PC-9 (cell line): ENCODE measurements at regions not wholly inside any gene's neighbourhood (a gene's known extent, or its start where the extent isn't known, plus 50 kb on each side); places are given as distances from the start of the nearest gene placed in this dataset.

Source experiments
- BruUV-seq: library from RNA; stranded (reverse); fragments of 400-500 nt; replicated peaks from 2 replicates; lab custom pipeline; 2021; lab: Mats Ljungman, UMichigan
- CTCF ChIA-PET: fragments of 300-600 bp; sonication (Branson Sonifier 250); formaldehyde crosslinking; loops from one replicate; lab custom pipeline; 2022; ENCODE audit warnings: antibody characterized with exemption; lab: Charles Lee
- POLR2A ChIA-PET: fragments of 300-600 bp; sonication (Branson Sonifier 250); formaldehyde crosslinking; loops from one replicate; lab custom pipeline; 2022; ENCODE audit warnings: antibody characterized with exemption; ENCODE audit not compliant: unreplicated experiment; lab: Charles Lee
- DNase-seq, 2 experiments: peaks; one replicate each; pipeline versions ENCODE4 v3.0.0 to v3.0.0-alpha.2; 2015 to 2022; ENCODE audit warnings: mixed read lengths in 1 of 2
- H2AFZ ChIP-seq: fragments of 200-600 bp; sonication (generic); 2 replicates; pipeline ENCODE4 v1.8.1; 2017; ENCODE audit warnings: antibody characterized with exemption
- H3F3A ChIP-seq: fragments of 200-600 bp; sonication (generic); 2 replicates; pipeline ENCODE4 v1.8.1; 2017; ENCODE audit warnings: antibody characterized with exemption, mild to moderate bottlenecking, low read depth; ENCODE audit not compliant: insufficient read depth
- H3K27ac ChIP-seq: fragments of 200-600 bp; sonication (generic); 2 replicates; pipeline ENCODE4 v1.6.1; 2016; ENCODE audit warnings: mixed run types
- H3K27me3 ChIP-seq: fragments of 200-600 bp; sonication (generic); 2 replicates; pipeline ENCODE4 v1.6.1; 2016; ENCODE audit warnings: low read depth, mixed run types; ENCODE audit not compliant: insufficient read depth
- H3K36me3 ChIP-seq: fragments of 200-600 bp; sonication (generic); 2 replicates; pipeline ENCODE4 v1.6.1; 2016; ENCODE audit warnings: low read depth, mixed run types
- H3K4me1 ChIP-seq: fragments of 200-600 bp; sonication (generic); replicated peaks from 2 replicates; pipeline ENCODE4 v1.6.1; 2016; ENCODE audit warnings: mixed run types; ENCODE audit not compliant: insufficient read depth
- H3K4me2 ChIP-seq: fragments of 200-600 bp; sonication (generic); 2 replicates; pipeline ENCODE4 v1.6.1; 2017; ENCODE audit warnings: mixed run types
- H3K4me3 ChIP-seq: fragments of 200-600 bp; sonication (generic); 2 replicates; pipeline ENCODE4 v1.6.1; 2016; ENCODE audit warnings: mixed run types
- H3K79me2 ChIP-seq: fragments of 200-600 bp; sonication (generic); 2 replicates; pipeline ENCODE4 v1.6.1; 2017; ENCODE audit warnings: low read depth, mixed run types
- H3K9me2 ChIP-seq: fragments of 200-600 bp; sonication (generic); 2 replicates; pipeline ENCODE4 v1.8.1; 2017; ENCODE audit warnings: mild to moderate bottlenecking; ENCODE audit not compliant: insufficient read depth
- H3K9me3 ChIP-seq: fragments of 200-600 bp; sonication (generic); 2 replicates; pipeline ENCODE4 v1.8.1; 2016; ENCODE audit warnings: low read depth; ENCODE audit not compliant: insufficient read depth
- H4K20me1 ChIP-seq: fragments of 200-600 bp; sonication (generic); 2 replicates; pipeline ENCODE4 v1.8.1; 2017; ENCODE audit not compliant: insufficient read depth
- CTCF ChIP-seq: fragments of 200-600 bp; sonication (generic); conservative IDR thresholded peaks from 2 replicates; pipeline ENCODE4 v1.6.1; 2017; ENCODE audit warnings: mixed run types, antibody characterized with exemption, mild to moderate bottlenecking, moderate library complexity
- EZH2 ChIP-seq: fragments of 200-600 bp; sonication (generic); IDR thresholded peaks from 2 replicates; pipeline ENCODE4 v1.8.0; 2017; ENCODE audit warnings: antibody characterized with exemption, low read depth
- intact Hi-C: fragments of 100-400 bp; cut with micrococcal nuclease; formaldehyde crosslinking; loops from one replicate; pipeline ENCODE4 v1.10.0; 2022; ENCODE audit not compliant: unreplicated experiment

GRCh38 chr2:120658042-120658769 lies 77.5 kb upstream of the GLI2 start:
- intact Hi-C loops = no loop called here

GRCh38 chr2:120658770-120659158 lies 76.9 kb upstream of the GLI2 start:
- Histone ChIP-seq H3K4me3 (no peak overlapping the region), H3K27me3 (0 out of 2 replicates have a peak, but pooled peaks cover 4% of the 10 kb centered on the region), H4K20me1 (no peaks in the 10 kb centered on the region), H2AFZ (no peak overlapping the region), H3K4me2 (no peak overlapping the region), H3K4me1 (no peaks in the 10 kb centered on the region), H3K9me2 (no peaks in the 10 kb centered on the region), H3K79me2 (no peaks in the 10 kb centered on the region), H3F3A (no peaks in the 10 kb centered on the region), H3K27ac (no peak overlapping the region), H3K36me3 (no peaks in the 10 kb centered on the region), H3K9me3 (no peaks in the 10 kb centered on the region)
- intact Hi-C loops = no loop called here
- CTCF ChIA-PET = no interaction called here
- POLR2A ChIA-PET = no interaction called here
- no peak for DNase-seq
- no TSS peak for BruUV-seq
- no peak for TF ChIP-seq CTCF
- TF ChIP-seq EZH2 = no peak

More at GRCh38 chr2:120658042-120658769, 77.5 kb upstream of the GLI2 start:
- H2AFZ ChIP-seq = no peak overlapping the region
- H3F3A ChIP-seq = no peaks in the 10 kb centered on the region
- H3K4me1 ChIP-seq = no peaks in the 10 kb centered on the region
- no TSS peak for BruUV-seq
- H3K27me3 ChIP-seq = 0 out of 2 replicates have a peak, but pooled peaks cover 4% of the 10 kb centered on the region
- H3K4me2 ChIP-seq = no peak overlapping the region
- DNase-seq = no peak
- no peak overlapping the region for H3K27ac ChIP-seq
- no peaks in the 10 kb centered on the region for H3K79me2 ChIP-seq
- POLR2A ChIA-PET = no interaction called here
- TF ChIP-seq CTCF (no peak), EZH2 (no peak)
- no peaks in the 10 kb centered on the region for H3K9me3 ChIP-seq
- no peaks in the 10 kb centered on the region for H3K36me3 ChIP-seq
- CTCF ChIA-PET = no interaction called here
- H3K4me3 ChIP-seq = no peak overlapping the region
- H4K20me1 ChIP-seq = no peaks in the 10 kb centered on the region
- H3K9me2 ChIP-seq = no peaks in the 10 kb centered on the region

GRCh38 chr2:120659275-120659977 lies 76.2 kb upstream of the GLI2 start:
- H2AFZ ChIP-seq = no peak overlapping the region
- H3K4me3 ChIP-seq = no peak overlapping the region
- no peak for DNase-seq
- H3K79me2 ChIP-seq = no peaks in the 10 kb centered on the region
- H3K4me2 ChIP-seq = no peak overlapping the region
- no peak for TF ChIP-seq CTCF
- no peak for TF ChIP-seq EZH2
- intact Hi-C loops = no loop called here
- H3F3A ChIP-seq = no peaks in the 10 kb centered on the region
- H3K9me3 ChIP-seq = no peaks in the 10 kb centered on the region
- ChIA-PET CTCF (no interaction called here), POLR2A (no interaction called here)
- BruUV-seq = no TSS peak
- no peaks in the 10 kb centered on the region for H4K20me1 ChIP-seq
- H3K27me3 ChIP-seq = 0 out of 2 replicates have a peak, but pooled peaks cover 4% of the 10 kb centered on the region
- no peak overlapping the region for H3K27ac ChIP-seq
- no peaks in the 10 kb centered on the region for H3K36me3 ChIP-seq
- no peaks in the 10 kb centered on the region for H3K9me2 ChIP-seq
- no peaks in the 10 kb centered on the region for H3K4me1 ChIP-seq
